ENCODE measurements at regions not wholly inside any gene's neighbourhood (a gene's known extent, or its start where the extent isn't known, plus 50 kb on each side); places are given as distances from the start of the nearest gene placed in this dataset.

DNA sequence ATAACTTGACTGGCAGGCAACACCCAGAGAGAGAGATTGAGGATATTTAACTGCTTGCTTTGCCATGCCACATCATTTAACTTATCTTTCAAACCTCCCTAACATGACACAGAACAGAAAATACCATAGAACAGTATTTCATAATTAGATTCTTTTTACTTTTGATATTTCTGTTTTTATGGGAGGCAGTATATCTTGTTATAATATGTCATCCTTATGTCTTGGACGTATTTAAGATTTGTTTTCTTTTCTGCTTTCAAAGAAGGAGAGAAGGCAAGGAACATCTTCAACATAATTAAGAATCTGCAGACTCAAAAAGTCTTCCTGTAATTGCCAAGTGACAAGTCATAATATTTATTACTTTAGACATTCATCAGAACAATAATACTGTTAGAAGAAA is 1283.7 kb downstream of the GRIK2 start:
- TF ChIP-seq, protein P1, sequence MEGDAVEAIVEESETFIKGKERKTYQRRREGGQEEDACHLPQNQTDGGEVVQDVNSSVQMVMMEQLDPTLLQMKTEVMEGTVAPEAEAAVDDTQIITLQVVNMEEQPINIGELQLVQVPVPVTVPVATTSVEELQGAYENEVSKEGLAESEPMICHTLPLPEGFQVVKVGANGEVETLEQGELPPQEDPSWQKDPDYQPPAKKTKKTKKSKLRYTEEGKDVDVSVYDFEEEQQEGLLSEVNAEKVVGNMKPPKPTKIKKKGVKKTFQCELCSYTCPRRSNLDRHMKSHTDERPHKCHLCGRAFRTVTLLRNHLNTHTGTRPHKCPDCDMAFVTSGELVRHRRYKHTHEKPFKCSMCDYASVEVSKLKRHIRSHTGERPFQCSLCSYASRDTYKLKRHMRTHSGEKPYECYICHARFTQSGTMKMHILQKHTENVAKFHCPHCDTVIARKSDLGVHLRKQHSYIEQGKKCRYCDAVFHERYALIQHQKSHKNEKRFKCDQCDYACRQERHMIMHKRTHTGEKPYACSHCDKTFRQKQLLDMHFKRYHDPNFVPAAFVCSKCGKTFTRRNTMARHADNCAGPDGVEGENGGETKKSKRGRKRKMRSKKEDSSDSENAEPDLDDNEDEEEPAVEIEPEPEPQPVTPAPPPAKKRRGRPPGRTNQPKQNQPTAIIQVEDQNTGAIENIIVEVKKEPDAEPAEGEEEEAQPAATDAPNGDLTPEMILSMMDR (IDR thresholded peaks at IDR 0.05), result no peak
- TF ChIP-seq ZFX (IDR thresholded peaks at IDR 0.05; ENCODE audit: borderline replicate concordance), result no peak

Data from 22Rv1 (cell line).